HEK293 (cell line): ENCODE measurements at regions not wholly inside any gene's neighbourhood (a gene's known extent, or its start where the extent isn't known, plus 50 kb on each side); places are given as distances from the start of the nearest gene placed in this dataset.
A peak's percentile ranks its signal among the peaks of the same experiment; 100 is the strongest.

Experiments used
- ATF2 ChIP-seq: fragments of 450-650 bp; formaldehyde crosslinking; IDR thresholded peaks from 2 replicates; pipeline ENCODE4 v1.5.1; 2016; ENCODE audit warnings: missing biosample characterization, missing genetic modification characterization, low read depth
- KLF16 ChIP-seq: fragments of 450-650 bp; formaldehyde crosslinking; IDR thresholded peaks from 2 replicates; pipeline ENCODE4 v1.5.1; 2017; ENCODE audit warnings: missing biosample characterization, missing genetic modification characterization
- KLF8 ChIP-seq: fragments of 450-650 bp; formaldehyde crosslinking; IDR thresholded peaks from 2 replicates; pipeline ENCODE4 v1.5.1; 2016; ENCODE audit warnings: missing biosample characterization, missing genetic modification characterization
- PRDM4 ChIP-seq: fragments of 450-650 bp; formaldehyde crosslinking; IDR thresholded peaks from 2 replicates; pipeline ENCODE4 v1.5.1; 2017; ENCODE audit warnings: missing biosample characterization, missing genetic modification characterization
- RBAK ChIP-seq: fragments of 450-650 bp; formaldehyde crosslinking; IDR thresholded peaks from 2 replicates; pipeline ENCODE4 v1.5.1; 2016; ENCODE audit warnings: missing biosample characterization, missing genetic modification characterization
- SCRT1 ChIP-seq: fragments of 450-650 bp; formaldehyde crosslinking; IDR thresholded peaks from 2 replicates; pipeline ENCODE4 v1.5.1; 2016; ENCODE audit warnings: missing biosample characterization, missing genetic modification characterization, borderline replicate concordance
- SCRT2 ChIP-seq: fragments of 450-650 bp; formaldehyde crosslinking; IDR thresholded peaks from 2 replicates; pipeline ENCODE4 v1.5.1; 2016; ENCODE audit warnings: missing biosample characterization, missing genetic modification characterization
- TCF7L2 ChIP-seq: IDR thresholded peaks from 2 replicates; pipeline ENCODE4 v1.6.1; 2011; ENCODE audit warnings: low read depth, mild to moderate bottlenecking, inconsistent platforms, low read length, moderate library complexity, borderline replicate concordance
- TRIM28 ChIP-seq: IDR thresholded peaks from 2 replicates; pipeline ENCODE4 v1.6.1; 2011; ENCODE audit warnings: low read length, control low read depth, borderline replicate concordance
- WT1 ChIP-seq: fragments of 450-650 bp; formaldehyde crosslinking; IDR thresholded peaks from 2 replicates; pipeline ENCODE4 v1.5.1; 2016; ENCODE audit warnings: missing biosample characterization, missing genetic modification characterization
- ZBTB21 ChIP-seq: fragments of 450-650 bp; formaldehyde crosslinking; IDR thresholded peaks from 2 replicates; pipeline ENCODE4 v1.5.1; 2017; ENCODE audit warnings: missing biosample characterization, missing genetic modification characterization
- ZFP37 ChIP-seq: fragments of 450-650 bp; formaldehyde crosslinking; IDR thresholded peaks from 2 replicates; pipeline ENCODE4 v1.5.1; 2016; ENCODE audit warnings: missing biosample characterization, missing genetic modification characterization
- ZNF10 ChIP-seq: fragments of 450-650 bp; formaldehyde crosslinking; IDR thresholded peaks from 2 replicates; pipeline ENCODE4 v1.5.1; 2017; ENCODE audit warnings: missing biosample characterization, missing genetic modification characterization
- ZNF112 ChIP-seq: fragments of 450-650 bp; formaldehyde crosslinking; IDR thresholded peaks from 2 replicates; pipeline ENCODE4 v1.5.0; 2017; ENCODE audit warnings: missing biosample characterization, missing genetic modification characterization
- ZNF214 ChIP-seq: fragments of 450-650 bp; formaldehyde crosslinking; IDR thresholded peaks from 2 replicates; pipeline ENCODE4 v1.5.1; 2017; ENCODE audit warnings: missing biosample characterization, mild to moderate bottlenecking, missing genetic modification characterization, borderline replicate concordance
- ZNF585B ChIP-seq: fragments of 450-650 bp; formaldehyde crosslinking; IDR thresholded peaks from 2 replicates; pipeline ENCODE4 v1.5.1; 2016; ENCODE audit warnings: missing biosample characterization, missing genetic modification characterization
- ZNF660 ChIP-seq: fragments of 450-650 bp; IDR thresholded peaks from 2 replicates; pipeline ENCODE4 v1.5.1; 2018; ENCODE audit warnings: missing biosample characterization, mild to moderate bottlenecking, missing genetic modification characterization
- ZNF664 ChIP-seq: fragments of 450-650 bp; formaldehyde crosslinking; IDR thresholded peaks from 2 replicates; pipeline ENCODE4 v1.5.1; 2016; ENCODE audit warnings: missing biosample characterization, missing genetic modification characterization
- TF ChIP-seq, protein P1 (sequence below): fragments of 450-650 bp; formaldehyde crosslinking; IDR thresholded peaks from 2 replicates; pipeline ENCODE4 v1.5.1; 2016; ENCODE audit warnings: missing biosample characterization, missing genetic modification characterization
- TF ChIP-seq, protein P2 (sequence below): fragments of 450-650 bp; formaldehyde crosslinking; IDR thresholded peaks from 2 replicates; pipeline ENCODE4 v1.5.1; 2017; ENCODE audit warnings: missing biosample characterization, missing genetic modification characterization
- TF ChIP-seq, protein P3 (sequence below): fragments of 450-650 bp; formaldehyde crosslinking; IDR thresholded peaks from 2 replicates; pipeline ENCODE4 v1.5.1; 2016; ENCODE audit warnings: missing biosample characterization, missing genetic modification characterization
- TF ChIP-seq, protein P4 (sequence below): fragments of 450-650 bp; formaldehyde crosslinking; IDR thresholded peaks from 2 replicates; pipeline ENCODE4 v1.5.1; 2017; ENCODE audit warnings: missing biosample characterization, missing genetic modification characterization

DNA sequence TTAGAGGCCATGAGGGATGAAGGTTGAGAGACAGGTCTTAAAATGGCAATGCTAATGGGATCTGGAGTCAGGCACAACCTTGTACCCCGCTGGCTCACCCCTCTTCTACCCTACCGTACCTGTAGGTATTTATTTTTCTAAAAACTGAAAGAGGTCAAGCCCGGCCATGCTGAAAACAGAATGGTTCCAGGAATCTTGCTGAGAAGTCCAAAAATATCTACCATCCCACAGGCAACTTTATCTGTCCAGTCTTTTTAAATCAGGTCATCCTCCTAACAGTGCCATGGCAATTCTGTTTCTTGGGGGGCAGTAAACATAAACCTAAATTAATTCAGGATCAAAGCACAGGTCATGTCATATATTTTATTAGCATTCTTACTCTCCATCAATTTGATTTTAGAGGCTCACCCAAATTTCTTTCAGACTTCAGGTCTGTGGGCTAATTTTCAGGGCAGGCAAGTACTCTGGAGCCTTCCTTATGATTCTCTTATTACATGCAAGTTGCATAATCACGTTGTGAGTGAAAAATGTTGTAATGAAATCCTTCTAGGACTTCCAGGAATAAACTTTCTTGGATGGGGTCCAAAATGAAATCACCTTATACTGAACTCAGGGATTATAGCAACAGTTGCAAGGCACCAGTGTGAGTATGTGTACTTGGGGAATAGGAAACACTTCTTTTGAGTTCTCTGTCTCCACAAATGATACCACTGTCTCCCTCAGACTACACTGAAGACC lies 102.7 kb upstream of the NREP start (continued):
- TF ChIP-seq, protein P1, sequence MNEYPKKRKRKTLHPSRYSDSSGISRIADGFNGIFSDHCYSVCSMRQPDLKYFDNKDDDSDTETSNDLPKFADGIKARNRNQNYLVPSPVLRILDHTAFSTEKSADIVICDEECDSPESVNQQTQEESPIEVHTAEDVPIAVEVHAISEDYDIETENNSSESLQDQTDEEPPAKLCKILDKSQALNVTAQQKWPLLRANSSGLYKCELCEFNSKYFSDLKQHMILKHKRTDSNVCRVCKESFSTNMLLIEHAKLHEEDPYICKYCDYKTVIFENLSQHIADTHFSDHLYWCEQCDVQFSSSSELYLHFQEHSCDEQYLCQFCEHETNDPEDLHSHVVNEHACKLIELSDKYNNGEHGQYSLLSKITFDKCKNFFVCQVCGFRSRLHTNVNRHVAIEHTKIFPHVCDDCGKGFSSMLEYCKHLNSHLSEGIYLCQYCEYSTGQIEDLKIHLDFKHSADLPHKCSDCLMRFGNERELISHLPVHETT (tag by site-specific recombination) = no peak
- TF ChIP-seq SCRT2 (tag by site-specific recombination) = peak; percentile 95
- TF ChIP-seq ZNF10 (tag by site-specific recombination) = no peak
- no peak for TF ChIP-seq ZNF214 (tag by site-specific recombination)
- no peak for TF ChIP-seq RBAK (tag by site-specific recombination)
- peak; percentile 60; the same call in 1 of the 2 replicates for TF ChIP-seq SCRT1 (tag by site-specific recombination)
- no peak for TF ChIP-seq TRIM28
- TF ChIP-seq ZNF112 = no peak
- peak; percentile 76 for TF ChIP-seq ZNF660
- TF ChIP-seq KLF16 (tag by site-specific recombination) = no peak
- no peak for TF ChIP-seq ZNF664 (tag by site-specific recombination)
- no peak for TF ChIP-seq ZNF585B (tag by site-specific recombination)
- TF ChIP-seq ATF2 (tag by site-specific recombination) = peak; percentile 71
- no peak for TF ChIP-seq KLF8 (tag by site-specific recombination)
- no peak for TF ChIP-seq TCF7L2
- TF ChIP-seq, protein P2, sequence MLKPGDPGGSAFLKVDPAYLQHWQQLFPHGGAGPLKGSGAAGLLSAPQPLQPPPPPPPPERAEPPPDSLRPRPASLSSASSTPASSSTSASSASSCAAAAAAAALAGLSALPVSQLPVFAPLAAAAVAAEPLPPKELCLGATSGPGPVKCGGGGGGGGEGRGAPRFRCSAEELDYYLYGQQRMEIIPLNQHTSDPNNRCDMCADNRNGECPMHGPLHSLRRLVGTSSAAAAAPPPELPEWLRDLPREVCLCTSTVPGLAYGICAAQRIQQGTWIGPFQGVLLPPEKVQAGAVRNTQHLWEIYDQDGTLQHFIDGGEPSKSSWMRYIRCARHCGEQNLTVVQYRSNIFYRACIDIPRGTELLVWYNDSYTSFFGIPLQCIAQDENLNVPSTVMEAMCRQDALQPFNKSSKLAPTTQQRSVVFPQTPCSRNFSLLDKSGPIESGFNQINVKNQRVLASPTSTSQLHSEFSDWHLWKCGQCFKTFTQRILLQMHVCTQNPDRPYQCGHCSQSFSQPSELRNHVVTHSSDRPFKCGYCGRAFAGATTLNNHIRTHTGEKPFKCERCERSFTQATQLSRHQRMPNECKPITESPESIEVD = no peak
- TF ChIP-seq, protein P3, sequence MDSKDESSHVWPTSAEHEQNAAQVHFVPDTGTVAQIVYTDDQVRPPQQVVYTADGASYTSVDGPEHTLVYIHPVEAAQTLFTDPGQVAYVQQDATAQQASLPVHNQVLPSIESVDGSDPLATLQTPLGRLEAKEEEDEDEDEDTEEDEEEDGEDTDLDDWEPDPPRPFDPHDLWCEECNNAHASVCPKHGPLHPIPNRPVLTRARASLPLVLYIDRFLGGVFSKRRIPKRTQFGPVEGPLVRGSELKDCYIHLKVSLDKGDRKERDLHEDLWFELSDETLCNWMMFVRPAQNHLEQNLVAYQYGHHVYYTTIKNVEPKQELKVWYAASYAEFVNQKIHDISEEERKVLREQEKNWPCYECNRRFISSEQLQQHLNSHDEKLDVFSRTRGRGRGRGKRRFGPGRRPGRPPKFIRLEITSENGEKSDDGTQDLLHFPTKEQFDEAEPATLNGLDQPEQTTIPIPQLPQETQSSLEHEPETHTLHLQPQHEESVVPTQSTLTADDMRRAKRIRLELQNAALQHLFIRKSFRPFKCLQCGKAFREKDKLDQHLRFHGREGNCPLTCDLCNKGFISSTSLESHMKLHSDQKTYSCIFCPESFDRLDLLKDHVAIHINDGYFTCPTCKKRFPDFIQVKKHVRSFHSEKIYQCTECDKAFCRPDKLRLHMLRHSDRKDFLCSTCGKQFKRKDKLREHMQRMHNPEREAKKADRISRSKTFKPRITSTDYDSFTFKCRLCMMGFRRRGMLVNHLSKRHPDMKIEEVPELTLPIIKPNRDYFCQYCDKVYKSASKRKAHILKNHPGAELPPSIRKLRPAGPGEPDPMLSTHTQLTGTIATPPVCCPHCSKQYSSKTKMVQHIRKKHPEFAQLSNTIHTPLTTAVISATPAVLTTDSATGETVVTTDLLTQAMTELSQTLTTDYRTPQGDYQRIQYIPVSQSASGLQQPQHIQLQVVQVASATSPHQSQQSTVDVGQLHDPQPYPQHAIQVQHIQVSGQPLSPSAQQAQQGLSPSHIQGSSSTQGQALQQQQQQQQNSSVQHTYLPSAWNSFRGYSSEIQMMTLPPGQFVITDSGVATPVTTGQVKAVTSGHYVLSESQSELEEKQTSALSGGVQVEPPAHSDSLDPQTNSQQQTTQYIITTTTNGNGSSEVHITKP (tag by site-specific recombination) = peak; percentile 42
- TF ChIP-seq ZFP37 (tag by site-specific recombination) = no peak
- TF ChIP-seq, protein P4, sequence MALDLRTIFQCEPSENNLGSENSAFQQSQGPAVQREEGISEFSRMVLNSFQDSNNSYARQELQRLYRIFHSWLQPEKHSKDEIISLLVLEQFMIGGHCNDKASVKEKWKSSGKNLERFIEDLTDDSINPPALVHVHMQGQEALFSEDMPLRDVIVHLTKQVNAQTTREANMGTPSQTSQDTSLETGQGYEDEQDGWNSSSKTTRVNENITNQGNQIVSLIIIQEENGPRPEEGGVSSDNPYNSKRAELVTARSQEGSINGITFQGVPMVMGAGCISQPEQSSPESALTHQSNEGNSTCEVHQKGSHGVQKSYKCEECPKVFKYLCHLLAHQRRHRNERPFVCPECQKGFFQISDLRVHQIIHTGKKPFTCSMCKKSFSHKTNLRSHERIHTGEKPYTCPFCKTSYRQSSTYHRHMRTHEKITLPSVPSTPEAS (tag by site-specific recombination) = no peak
- no peak for TF ChIP-seq WT1 (tag by site-specific recombination)
- TF ChIP-seq PRDM4 (tag by site-specific recombination) = peak; percentile 65; the same call in 1 of the 2 replicates
- TF ChIP-seq ZBTB21 = peak; percentile 16; the same call in 1 of the 2 replicates
